ENCODE measurements at regions not wholly inside any gene's neighbourhood (a gene's known extent, or its start where the extent isn't known, plus 50 kb on each side); places are given as distances from the start of the nearest gene placed in this dataset.

DNA sequence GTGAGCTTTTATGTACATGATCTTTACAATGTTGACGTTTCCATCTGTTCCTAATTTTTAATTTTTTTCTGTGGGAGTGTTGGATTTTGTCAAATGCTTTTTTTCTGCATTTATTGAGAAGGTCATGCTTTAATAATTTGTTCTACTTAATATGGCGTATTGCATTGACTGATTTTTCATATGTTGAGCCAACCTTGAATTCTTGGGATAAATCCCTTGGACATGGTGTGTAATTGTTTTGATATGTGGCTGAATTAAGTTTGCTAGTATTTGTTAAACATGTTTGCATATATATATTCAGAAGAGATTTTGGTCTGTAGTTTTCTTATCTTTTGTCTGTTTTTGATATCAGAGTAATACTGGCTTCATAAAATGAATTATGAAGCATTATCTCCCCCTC, 256.7 kb downstream of the EDEM1 start:
- DNase-seq (no peak), ATAC-seq (no peak)
- CTCF ChIA-PET: no interaction called here
- intact Hi-C loops (cut with micrococcal nuclease): no loop called here
- H3K4me1 Mint-ChIP-seq (ENCODE audit: low read depth): no peaks in the 10 kb centered on the region
- no peaks in the 10 kb centered on the region for H3K9me3 Mint-ChIP-seq
- no peak overlapping the region for H3K27ac Mint-ChIP-seq
- TF ChIP-seq, protein P1, sequence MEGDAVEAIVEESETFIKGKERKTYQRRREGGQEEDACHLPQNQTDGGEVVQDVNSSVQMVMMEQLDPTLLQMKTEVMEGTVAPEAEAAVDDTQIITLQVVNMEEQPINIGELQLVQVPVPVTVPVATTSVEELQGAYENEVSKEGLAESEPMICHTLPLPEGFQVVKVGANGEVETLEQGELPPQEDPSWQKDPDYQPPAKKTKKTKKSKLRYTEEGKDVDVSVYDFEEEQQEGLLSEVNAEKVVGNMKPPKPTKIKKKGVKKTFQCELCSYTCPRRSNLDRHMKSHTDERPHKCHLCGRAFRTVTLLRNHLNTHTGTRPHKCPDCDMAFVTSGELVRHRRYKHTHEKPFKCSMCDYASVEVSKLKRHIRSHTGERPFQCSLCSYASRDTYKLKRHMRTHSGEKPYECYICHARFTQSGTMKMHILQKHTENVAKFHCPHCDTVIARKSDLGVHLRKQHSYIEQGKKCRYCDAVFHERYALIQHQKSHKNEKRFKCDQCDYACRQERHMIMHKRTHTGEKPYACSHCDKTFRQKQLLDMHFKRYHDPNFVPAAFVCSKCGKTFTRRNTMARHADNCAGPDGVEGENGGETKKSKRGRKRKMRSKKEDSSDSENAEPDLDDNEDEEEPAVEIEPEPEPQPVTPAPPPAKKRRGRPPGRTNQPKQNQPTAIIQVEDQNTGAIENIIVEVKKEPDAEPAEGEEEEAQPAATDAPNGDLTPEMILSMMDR (IDR thresholded peaks at IDR 0.05): no peak
- no peaks in the 10 kb centered on the region for H3K36me3 Mint-ChIP-seq (ENCODE audit: low read depth)
- no peak overlapping the region for H3K4me3 Mint-ChIP-seq
- peaks cover 7% of the 10 kb centered on the region for H3K27me3 Mint-ChIP-seq
- POLR2A ChIA-PET: no interaction called here

DNA sequence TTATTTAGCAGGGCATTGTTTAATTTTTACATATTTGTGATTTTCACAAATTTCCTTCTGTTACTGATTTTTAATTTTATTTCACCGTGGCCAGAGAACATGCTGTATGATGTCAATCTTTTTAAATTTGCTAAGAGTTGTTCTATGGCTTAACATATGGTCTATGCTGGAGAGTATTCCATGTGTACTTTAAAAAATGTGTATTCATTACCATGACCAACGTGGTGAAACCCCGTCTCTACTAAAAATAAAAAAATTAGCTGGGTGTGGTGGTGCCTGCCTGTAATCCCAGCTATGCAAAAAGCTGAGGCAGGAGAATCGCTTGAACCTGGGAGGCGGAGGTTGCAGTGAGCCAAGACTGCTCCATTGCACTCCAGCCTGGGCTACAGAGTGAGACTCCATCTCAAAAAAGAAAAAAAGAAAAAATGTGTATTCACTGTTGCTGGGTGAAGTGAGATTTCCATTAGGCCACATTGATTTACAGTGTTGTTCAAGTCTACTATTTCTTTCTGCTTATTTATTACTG, 258.2 kb downstream of the EDEM1 start:
- Mint-ChIP-seq H3K9me3 (no peaks in the 10 kb centered on the region), H3K27ac (no peak overlapping the region), H3K4me3 (no peak overlapping the region), H3K4me1 (ENCODE audit: low read depth) (no peaks in the 10 kb centered on the region), H3K27me3 (peaks cover 9% of the 10 kb centered on the region), H3K36me3 (ENCODE audit: low read depth) (no peaks in the 10 kb centered on the region)
- TF ChIP-seq, protein P1 (IDR thresholded peaks at IDR 0.05): no peak
- CTCF ChIA-PET: interaction anchor here (2.4 kb wide), 1 partner anchor 21 kb away, joined by 8 read pairs; no protein-coding TSS in a partner anchor
- POLR2A ChIA-PET: no interaction called here
- no peak for DNase-seq
- intact Hi-C loops (cut with micrococcal nuclease): no loop called here
- ATAC-seq: no peak

DNA sequence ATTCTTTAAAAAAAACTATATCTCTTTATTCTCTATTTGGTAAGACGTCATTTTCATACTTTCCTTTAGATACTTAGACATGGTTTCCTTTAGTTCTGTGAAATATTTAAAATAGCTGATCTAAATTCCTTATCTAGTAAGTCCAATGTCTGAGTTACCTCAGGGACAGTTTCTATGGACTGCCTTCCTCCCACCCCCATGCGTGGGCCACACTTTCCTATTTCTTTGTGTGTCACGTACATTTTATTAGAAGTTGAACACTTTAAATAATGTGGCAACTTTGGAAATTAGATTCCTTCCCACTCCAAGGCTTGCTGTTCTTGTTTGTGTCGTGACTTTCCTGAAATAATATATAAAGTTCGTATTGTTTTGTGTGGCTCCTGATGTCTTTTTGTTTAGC, 260.7 kb downstream of the EDEM1 start:
- Mint-ChIP-seq H3K4me3 (no peak overlapping the region), H3K27me3 (peaks cover 9% of the 10 kb centered on the region), H3K27ac (no peak overlapping the region), H3K9me3 (no peaks in the 10 kb centered on the region), H3K4me1 (ENCODE audit: low read depth) (no peaks in the 10 kb centered on the region), H3K36me3 (ENCODE audit: low read depth) (no peaks in the 10 kb centered on the region)
- ChIA-PET POLR2A (no interaction called here), CTCF (interaction anchor here (2.4 kb wide), 1 partner anchor 23 kb away, joined by 8 read pairs; no protein-coding TSS in a partner anchor)
- no peak for ATAC-seq
- TF ChIP-seq, protein P1 (IDR thresholded peaks at IDR 0.05): no peak
- no peak for DNase-seq
- intact Hi-C loops (cut with micrococcal nuclease): no loop called here

DNA sequence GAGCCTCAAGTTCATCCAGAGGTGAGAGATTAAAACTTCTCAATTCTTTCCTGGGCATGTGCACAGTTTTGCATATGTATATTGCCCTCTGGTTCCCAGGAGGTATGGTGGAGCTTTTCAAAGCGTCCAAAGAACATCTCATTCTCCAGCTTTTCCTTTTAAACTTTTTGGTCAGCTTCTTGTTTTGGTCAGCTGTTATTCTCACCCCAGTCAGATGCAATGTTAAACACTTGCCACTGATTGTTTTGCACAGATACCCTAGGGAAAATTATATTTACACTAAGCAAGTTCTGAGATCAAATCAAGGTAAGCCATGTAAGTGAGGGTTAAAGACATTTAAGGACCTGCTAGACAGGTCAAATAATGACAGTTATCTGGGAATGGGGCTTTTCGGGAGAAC, 261.3 kb downstream of the EDEM1 start:
- Mint-ChIP-seq H3K4me3 (no peak overlapping the region), H3K36me3 (ENCODE audit: low read depth) (no peaks in the 10 kb centered on the region), H3K27me3 (peaks cover 10% of the 10 kb centered on the region), H3K4me1 (ENCODE audit: low read depth) (no peaks in the 10 kb centered on the region), H3K9me3 (no peaks in the 10 kb centered on the region), H3K27ac (no peak overlapping the region)
- ChIA-PET POLR2A (no interaction called here), CTCF (interaction anchor here (1.4 kb wide), 1 partner anchor 12 kb away, joined by 4 read pairs; no protein-coding TSS in a partner anchor)
- DNase-seq (no peak), ATAC-seq (no peak)
- TF ChIP-seq, protein P1 (IDR thresholded peaks at IDR 0.05): no peak
- intact Hi-C loops (cut with micrococcal nuclease): no loop called here

DNA sequence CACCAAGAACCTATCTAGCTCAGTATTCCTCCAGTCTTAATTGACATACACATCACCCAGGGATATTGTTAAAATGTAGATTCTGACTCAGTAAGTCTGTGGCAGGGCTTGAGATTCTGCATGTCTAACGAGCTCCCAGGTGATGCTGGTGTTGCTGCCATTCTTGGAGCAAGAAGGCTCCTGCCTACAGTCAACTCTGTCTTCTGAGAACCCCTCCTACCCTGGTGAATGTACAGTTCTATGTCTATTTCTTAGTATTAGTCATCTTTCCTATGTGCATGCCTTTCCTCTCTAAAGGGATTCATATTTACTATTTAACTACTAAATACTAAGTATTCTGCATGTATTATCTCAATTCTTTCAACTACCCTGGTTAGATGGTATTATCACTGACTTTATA, 268.7 kb downstream of the EDEM1 start:
- Mint-ChIP-seq H3K9me3 (no peaks in the 10 kb centered on the region), H3K27me3 (peaks cover 8% of the 10 kb centered on the region), H3K27ac (no peak overlapping the region), H3K4me3 (no peak overlapping the region), H3K36me3 (ENCODE audit: low read depth) (no peaks in the 10 kb centered on the region), H3K4me1 (ENCODE audit: low read depth) (no peaks in the 10 kb centered on the region)
- ChIA-PET POLR2A (no interaction called here), CTCF (interaction anchor here (0.7 kb wide), 1 partner anchor 745 kb away, joined by 3 read pairs; no protein-coding TSS in a partner anchor)
- intact Hi-C loops (cut with micrococcal nuclease): no loop called here
- TF ChIP-seq, protein P1 (IDR thresholded peaks at IDR 0.05): no peak
- ATAC-seq (no peak), DNase-seq (no peak)
